ENCODE measurements at regions not wholly inside any gene's neighbourhood (a gene's known extent, or its start where the extent isn't known, plus 50 kb on each side); places are given as distances from the start of the nearest gene placed in this dataset.

GRCh38 chr1:57843760-57844159 is 419.9 kb upstream of the DAB1 start:
- DNase-seq (ENCODE audit: extremely low spot score, unreplicated experiment), result no peak
- Mint-ChIP-seq H3K4me1 (ENCODE audit: unreplicated experiment) (peaks cover 3% of the 10 kb centered on the region), H3K36me3 (no peaks in the 10 kb centered on the region), H3K27me3 (no peaks in the 10 kb centered on the region), H3K27ac (no peak overlapping the region), H3K4me3 (no peak overlapping the region), H3K9me3 (peaks cover 8% of the 10 kb centered on the region)
- no peak for TF ChIP-seq CTCF (conservative IDR thresholded peaks at IDR 0.05)

GRCh38 chr1:57839526-57839925 is 415.7 kb upstream of the DAB1 start:
- DNase-seq (ENCODE audit: extremely low spot score, unreplicated experiment), result no peak
- H3K4me3 Mint-ChIP-seq, result no peak overlapping the region
- no peaks in the 10 kb centered on the region for H3K27me3 Mint-ChIP-seq
- no peaks in the 10 kb centered on the region for H3K4me1 Mint-ChIP-seq (ENCODE audit: unreplicated experiment)
- no peaks in the 10 kb centered on the region for H3K36me3 Mint-ChIP-seq
- TF ChIP-seq CTCF (conservative IDR thresholded peaks at IDR 0.05), result no peak
- H3K9me3 Mint-ChIP-seq, result peaks cover 8% of the 10 kb centered on the region
- no peak overlapping the region for H3K27ac Mint-ChIP-seq

- TF ChIP-seq CTCF (conservative IDR thresholded peaks at IDR 0.05), result no peak
- Mint-ChIP-seq H3K36me3 (no peaks in the 10 kb centered on the region), H3K27me3 (no peaks in the 10 kb centered on the region)
Measured at GRCh38 chr1:57839067-57839466, 415.2 kb upstream of the DAB1 start.

GRCh38 chr1:57835620-57836019 is 411.8 kb upstream of the DAB1 start:
- Mint-ChIP-seq H3K27ac (no peak overlapping the region), H3K4me1 (ENCODE audit: unreplicated experiment) (peaks cover 11% of the 10 kb centered on the region), H3K27me3 (no peaks in the 10 kb centered on the region), H3K36me3 (no peaks in the 10 kb centered on the region), H3K9me3 (no peaks in the 10 kb centered on the region), H3K4me3 (no peak overlapping the region)
- TF ChIP-seq CTCF (conservative IDR thresholded peaks at IDR 0.05), result no peak
- no peak for DNase-seq (ENCODE audit: extremely low spot score, unreplicated experiment)

More at GRCh38 chr1:57839067-57839466, 415.2 kb upstream of the DAB1 start:
- H3K4me1 Mint-ChIP-seq (ENCODE audit: unreplicated experiment), result no peaks in the 10 kb centered on the region
- H3K9me3 Mint-ChIP-seq, result peaks cover 8% of the 10 kb centered on the region
- no peak overlapping the region for H3K27ac Mint-ChIP-seq
- no peak for DNase-seq (ENCODE audit: extremely low spot score, unreplicated experiment)
- no peak overlapping the region for H3K4me3 Mint-ChIP-seq

GRCh38 chr1:57833296-57833695 is 409.4 kb upstream of the DAB1 start:
- H3K4me3 Mint-ChIP-seq, result no peak overlapping the region
- peaks cover 11% of the 10 kb centered on the region for H3K4me1 Mint-ChIP-seq (ENCODE audit: unreplicated experiment)
- TF ChIP-seq CTCF (conservative IDR thresholded peaks at IDR 0.05), result no peak
- no peaks in the 10 kb centered on the region for H3K36me3 Mint-ChIP-seq
- H3K27me3 Mint-ChIP-seq, result no peaks in the 10 kb centered on the region
- DNase-seq (ENCODE audit: extremely low spot score, unreplicated experiment), result no peak
- H3K9me3 Mint-ChIP-seq, result no peaks in the 10 kb centered on the region
- no peak overlapping the region for H3K27ac Mint-ChIP-seq

- Mint-ChIP-seq H3K4me1 (ENCODE audit: unreplicated experiment) (peaks cover 11% of the 10 kb centered on the region), H3K36me3 (no peaks in the 10 kb centered on the region), H3K9me3 (no peaks in the 10 kb centered on the region), H3K4me3 (no peak overlapping the region), H3K27ac (no peak overlapping the region), H3K27me3 (no peaks in the 10 kb centered on the region)
- DNase-seq (ENCODE audit: extremely low spot score, unreplicated experiment), result no peak
- no peak for TF ChIP-seq CTCF (conservative IDR thresholded peaks at IDR 0.05)
Measured at GRCh38 chr1:57832612-57833011, 408.8 kb upstream of the DAB1 start.
